ENCODE measurements at regions not wholly inside any gene's neighbourhood (a gene's known extent, or its start where the extent isn't known, plus 50 kb on each side); places are given as distances from the start of the nearest gene placed in this dataset.

DNA sequence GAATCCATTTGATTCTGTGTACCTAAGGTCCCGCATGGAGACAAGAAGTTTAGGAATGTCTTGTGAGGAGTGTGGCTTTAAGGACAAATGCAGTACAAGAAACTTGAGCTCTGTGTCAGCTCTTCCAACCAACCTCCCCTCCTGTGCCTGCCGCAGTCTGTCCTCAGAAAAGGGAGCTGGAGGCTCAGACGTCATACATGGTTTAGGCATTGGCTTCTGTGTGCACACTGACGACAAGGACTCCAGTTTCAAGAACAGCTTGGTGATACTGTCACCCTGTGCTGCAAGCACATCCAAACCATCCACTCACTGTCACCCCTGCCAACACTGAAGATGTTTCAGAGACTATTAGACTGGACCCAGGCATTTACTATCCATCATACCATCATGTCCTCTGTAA lies 470.4 kb downstream of the IRS1 start:
- TF ChIP-seq, protein P1, sequence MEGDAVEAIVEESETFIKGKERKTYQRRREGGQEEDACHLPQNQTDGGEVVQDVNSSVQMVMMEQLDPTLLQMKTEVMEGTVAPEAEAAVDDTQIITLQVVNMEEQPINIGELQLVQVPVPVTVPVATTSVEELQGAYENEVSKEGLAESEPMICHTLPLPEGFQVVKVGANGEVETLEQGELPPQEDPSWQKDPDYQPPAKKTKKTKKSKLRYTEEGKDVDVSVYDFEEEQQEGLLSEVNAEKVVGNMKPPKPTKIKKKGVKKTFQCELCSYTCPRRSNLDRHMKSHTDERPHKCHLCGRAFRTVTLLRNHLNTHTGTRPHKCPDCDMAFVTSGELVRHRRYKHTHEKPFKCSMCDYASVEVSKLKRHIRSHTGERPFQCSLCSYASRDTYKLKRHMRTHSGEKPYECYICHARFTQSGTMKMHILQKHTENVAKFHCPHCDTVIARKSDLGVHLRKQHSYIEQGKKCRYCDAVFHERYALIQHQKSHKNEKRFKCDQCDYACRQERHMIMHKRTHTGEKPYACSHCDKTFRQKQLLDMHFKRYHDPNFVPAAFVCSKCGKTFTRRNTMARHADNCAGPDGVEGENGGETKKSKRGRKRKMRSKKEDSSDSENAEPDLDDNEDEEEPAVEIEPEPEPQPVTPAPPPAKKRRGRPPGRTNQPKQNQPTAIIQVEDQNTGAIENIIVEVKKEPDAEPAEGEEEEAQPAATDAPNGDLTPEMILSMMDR (IDR thresholded peaks at IDR 0.05; ENCODE audit: insufficient read depth, low read length): no peak
- TF ChIP-seq SPI1 (IDR thresholded peaks at IDR 0.05; ENCODE audit: borderline replicate concordance, low read depth) (no peak), GABPA (IDR thresholded peaks at IDR 0.05; ENCODE audit: low read depth) (no peak), POLR2AphosphoS5 (IDR thresholded peaks at IDR 0.05; ENCODE audit: low read depth) (no peak)
- TF ChIP-seq, protein P2, sequence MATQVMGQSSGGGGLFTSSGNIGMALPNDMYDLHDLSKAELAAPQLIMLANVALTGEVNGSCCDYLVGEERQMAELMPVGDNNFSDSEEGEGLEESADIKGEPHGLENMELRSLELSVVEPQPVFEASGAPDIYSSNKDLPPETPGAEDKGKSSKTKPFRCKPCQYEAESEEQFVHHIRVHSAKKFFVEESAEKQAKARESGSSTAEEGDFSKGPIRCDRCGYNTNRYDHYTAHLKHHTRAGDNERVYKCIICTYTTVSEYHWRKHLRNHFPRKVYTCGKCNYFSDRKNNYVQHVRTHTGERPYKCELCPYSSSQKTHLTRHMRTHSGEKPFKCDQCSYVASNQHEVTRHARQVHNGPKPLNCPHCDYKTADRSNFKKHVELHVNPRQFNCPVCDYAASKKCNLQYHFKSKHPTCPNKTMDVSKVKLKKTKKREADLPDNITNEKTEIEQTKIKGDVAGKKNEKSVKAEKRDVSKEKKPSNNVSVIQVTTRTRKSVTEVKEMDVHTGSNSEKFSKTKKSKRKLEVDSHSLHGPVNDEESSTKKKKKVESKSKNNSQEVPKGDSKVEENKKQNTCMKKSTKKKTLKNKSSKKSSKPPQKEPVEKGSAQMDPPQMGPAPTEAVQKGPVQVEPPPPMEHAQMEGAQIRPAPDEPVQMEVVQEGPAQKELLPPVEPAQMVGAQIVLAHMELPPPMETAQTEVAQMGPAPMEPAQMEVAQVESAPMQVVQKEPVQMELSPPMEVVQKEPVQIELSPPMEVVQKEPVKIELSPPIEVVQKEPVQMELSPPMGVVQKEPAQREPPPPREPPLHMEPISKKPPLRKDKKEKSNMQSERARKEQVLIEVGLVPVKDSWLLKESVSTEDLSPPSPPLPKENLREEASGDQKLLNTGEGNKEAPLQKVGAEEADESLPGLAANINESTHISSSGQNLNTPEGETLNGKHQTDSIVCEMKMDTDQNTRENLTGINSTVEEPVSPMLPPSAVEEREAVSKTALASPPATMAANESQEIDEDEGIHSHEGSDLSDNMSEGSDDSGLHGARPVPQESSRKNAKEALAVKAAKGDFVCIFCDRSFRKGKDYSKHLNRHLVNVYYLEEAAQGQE (IDR thresholded peaks at IDR 0.05; ENCODE audit: insufficient replicate concordance, low read depth): no peak
- DNase-seq (ENCODE audit: low read depth in 1 of 2, low spot score in 1 of 2): no peak
- no peaks in the 10 kb centered on the region for H3K27me3 ChIP-seq (ENCODE audit: insufficient read depth, poor library complexity, severe bottlenecking)
- H3K27ac ChIP-seq (replicated peaks): no peak overlapping the region
- no peak overlapping the region for H3K4me3 ChIP-seq (replicated peaks; ENCODE audit: insufficient read depth, low read length)

- DNase-seq (ENCODE audit: low read depth in 1 of 2, low spot score in 1 of 2): no peak
- Histone ChIP-seq H3K4me3 (replicated peaks; ENCODE audit: insufficient read depth, low read length) (no peak overlapping the region), H3K27ac (replicated peaks) (no peak overlapping the region), H3K27me3 (ENCODE audit: insufficient read depth, poor library complexity, severe bottlenecking) (no peaks in the 10 kb centered on the region)
- TF ChIP-seq GABPA (IDR thresholded peaks at IDR 0.05; ENCODE audit: low read depth): no peak
- TF ChIP-seq, protein P1 (IDR thresholded peaks at IDR 0.05; ENCODE audit: insufficient read depth, low read length): no peak
- TF ChIP-seq, protein P2 (IDR thresholded peaks at IDR 0.05; ENCODE audit: insufficient replicate concordance, low read depth): no peak
- TF ChIP-seq SPI1 (IDR thresholded peaks at IDR 0.05; ENCODE audit: borderline replicate concordance, low read depth): no peak
- no peak for TF ChIP-seq POLR2AphosphoS5 (IDR thresholded peaks at IDR 0.05; ENCODE audit: low read depth)
Measured at GRCh38 chr2:226327830-226328229, 471.8 kb downstream of the IRS1 start.

- H3K4me3 ChIP-seq (replicated peaks; ENCODE audit: insufficient read depth, low read length): no peak overlapping the region
- DNase-seq (ENCODE audit: low read depth in 1 of 2, low spot score in 1 of 2): peak in 1 of 2 experiments; percentile 80
- no peaks in the 10 kb centered on the region for H3K27me3 ChIP-seq (ENCODE audit: insufficient read depth, poor library complexity, severe bottlenecking)
- TF ChIP-seq GABPA (IDR thresholded peaks at IDR 0.05; ENCODE audit: low read depth) (no peak; the same call in 1 of the 2 replicates), POLR2AphosphoS5 (IDR thresholded peaks at IDR 0.05; ENCODE audit: low read depth) (peak; percentile 46; the same call in 1 of the 2 replicates), SPI1 (IDR thresholded peaks at IDR 0.05; ENCODE audit: borderline replicate concordance, low read depth) (no peak)
- TF ChIP-seq, protein P2 (IDR thresholded peaks at IDR 0.05; ENCODE audit: insufficient replicate concordance, low read depth): no peak
- TF ChIP-seq, protein P1 (IDR thresholded peaks at IDR 0.05; ENCODE audit: insufficient read depth, low read length): no peak
- H3K27ac ChIP-seq (replicated peaks): peak overlapping the region; percentile 88
Measured at GRCh38 chr2:226325526-226325925, 474.1 kb downstream of the IRS1 start.
